Superior temporal gyrus (tissue), 1 donor: ENCODE measurements at regions not wholly inside any gene's neighbourhood (a gene's known extent, or its start where the extent isn't known, plus 50 kb on each side); places are given as distances from the start of the nearest gene placed in this dataset.
"Not testable (repeated sequence)": the region's sequence is repeated elsewhere in the genome, so short reads cannot be mapped to it uniquely, and the experiment has no call there.

Source experiments
- DNase-seq: peaks from one replicate; pipeline ENCODE4 v3.0.0-alpha.2; 2016; ENCODE audit errors: extremely low spot score

DNA sequence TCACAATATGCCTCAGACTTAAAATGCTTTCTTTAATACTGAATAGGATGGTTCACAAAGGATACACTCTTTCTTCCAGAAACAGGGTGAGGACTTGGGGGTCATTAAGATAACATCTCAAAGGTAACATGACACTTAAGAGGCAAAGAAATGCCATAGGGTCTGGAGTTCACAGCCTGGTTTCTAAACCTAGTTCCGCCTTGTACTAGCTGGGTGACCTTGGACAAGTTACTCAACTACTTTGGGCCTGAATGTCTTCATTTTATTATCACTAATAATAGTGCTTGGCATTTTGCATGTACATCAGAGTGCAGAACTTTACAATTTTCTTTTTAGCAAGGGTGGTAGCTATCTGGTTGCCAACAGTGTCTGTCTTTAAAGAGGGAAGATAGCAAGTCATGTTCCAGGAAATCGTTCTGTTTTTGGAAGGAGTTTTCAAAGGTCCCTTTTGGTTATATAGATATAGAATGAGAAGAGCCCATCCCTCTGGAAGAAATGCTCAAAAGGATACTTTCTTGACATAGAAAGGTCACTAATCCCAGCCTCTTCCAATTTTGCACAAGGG is 257.8 kb downstream of the NUAK1 start:
- no peak for DNase-seq

DNA sequence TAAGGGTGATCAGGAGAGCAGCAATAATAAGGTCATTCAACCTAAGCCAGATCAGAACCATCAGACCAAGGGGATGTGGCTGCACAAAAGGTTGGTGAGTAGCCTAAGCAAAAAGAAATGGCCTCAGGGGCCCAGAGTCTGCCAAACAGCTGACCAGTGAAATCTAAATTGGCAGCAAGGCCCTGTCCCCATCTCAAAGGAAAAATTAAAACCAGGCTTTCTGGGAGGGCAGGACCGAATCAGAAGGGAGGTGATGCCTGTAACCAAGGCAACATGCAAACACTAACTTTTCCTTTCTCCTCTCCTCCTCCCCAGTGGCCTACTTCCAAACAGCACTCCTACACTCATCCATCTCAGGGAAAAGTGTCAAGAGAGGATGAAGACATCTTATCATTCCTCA is 256.4 kb downstream of the NUAK1 start:
- no peak for DNase-seq

GRCh38 chr12:105887131-105887530 is 251.6 kb downstream of the NUAK1 start:
- DNase-seq = no peak

- DNase-seq = no peak
These were observed 250.1 kb downstream of the NUAK1 start for GRCh38 chr12:105888696-105889095.

- DNase-seq = no peak
These were observed 246.3 kb downstream of the NUAK1 start for GRCh38 chr12:105892362-105892910.

- DNase-seq = not testable (repeated sequence)
These were observed 243.4 kb downstream of the NUAK1 start for GRCh38 chr12:105895197-105895832.

DNA sequence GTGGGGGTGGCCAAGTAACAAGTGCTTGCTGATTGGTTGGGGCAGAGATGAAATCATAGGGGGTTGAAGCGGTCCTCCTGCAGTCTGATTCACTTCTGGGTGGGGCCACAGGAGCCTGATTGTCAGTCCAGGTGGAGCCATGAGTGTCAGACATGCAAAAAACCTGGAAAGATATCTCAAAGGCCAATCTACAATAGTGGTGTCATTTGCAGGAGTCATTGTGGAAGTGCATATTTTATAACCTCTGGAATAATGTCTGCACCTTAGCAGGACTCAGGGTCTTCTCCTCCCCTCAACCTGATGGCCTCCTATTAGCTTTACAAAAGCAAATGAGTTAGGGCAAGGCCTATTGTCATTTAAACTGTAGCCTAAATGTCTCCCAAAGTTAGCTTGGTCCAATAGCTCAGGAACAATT is 241.4 kb downstream of the NUAK1 start:
- no peak for DNase-seq

GRCh38 chr12:105898271-105898670 is 240.5 kb downstream of the NUAK1 start:
- DNase-seq = not testable (repeated sequence)

DNA sequence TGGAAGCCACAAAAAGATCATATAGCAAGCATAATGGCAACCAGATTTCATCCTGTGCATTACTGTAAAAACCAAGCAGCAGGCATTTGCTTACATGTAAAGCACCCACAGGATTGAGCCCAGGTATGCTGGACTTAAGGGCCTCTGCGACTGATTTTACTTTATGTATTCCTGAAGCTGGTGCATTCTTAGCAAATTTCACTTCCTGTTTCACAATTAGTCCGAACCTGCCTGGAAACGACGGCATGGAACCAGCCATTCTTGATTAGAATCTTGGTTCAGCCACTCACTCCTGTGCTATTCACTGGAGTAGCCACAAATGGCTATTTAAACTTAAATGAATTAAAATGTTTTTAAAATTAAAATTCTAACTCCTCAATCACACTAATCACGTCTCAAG is 239.2 kb downstream of the NUAK1 start:
- DNase-seq = no peak

DNA sequence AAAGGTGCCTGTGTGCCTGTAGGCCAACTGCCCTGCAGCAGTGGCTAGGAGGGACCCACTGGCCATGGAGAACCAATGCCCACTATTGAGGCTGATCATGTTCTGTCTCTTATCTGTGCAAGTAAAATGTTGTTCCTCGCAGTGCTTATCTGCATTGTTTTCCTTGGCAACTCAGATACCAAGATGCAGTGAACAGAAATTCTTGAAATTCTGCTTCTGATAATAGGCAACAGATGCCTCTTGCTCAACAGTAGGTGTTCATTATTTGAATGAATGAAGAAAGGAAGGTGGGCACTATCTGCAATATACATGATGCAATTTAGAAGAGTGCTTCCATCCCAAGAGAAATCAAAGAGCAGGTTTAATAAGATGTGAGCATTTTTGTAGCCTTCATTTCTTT is 232.2 kb downstream of the NUAK1 start:
- DNase-seq = no peak

DNA sequence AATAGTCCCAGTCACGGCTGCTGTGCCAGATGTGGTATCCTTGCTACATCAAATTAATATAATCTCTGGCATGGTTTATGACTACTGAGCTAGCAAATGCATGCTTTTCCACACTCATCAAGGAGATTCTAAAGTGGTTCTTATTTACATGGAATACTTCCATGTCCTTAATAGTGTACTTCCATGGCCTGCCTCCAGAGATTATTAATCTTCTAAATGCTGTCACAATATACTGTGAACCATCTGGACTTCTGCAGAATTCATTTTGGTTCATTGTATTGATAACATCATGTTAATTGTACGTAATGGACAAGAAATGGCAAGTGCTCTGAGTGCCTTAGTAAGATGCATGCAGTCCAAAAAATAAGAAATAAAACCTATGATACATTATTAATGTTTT is 230.8 kb downstream of the NUAK1 start:
- no peak for DNase-seq

DNA sequence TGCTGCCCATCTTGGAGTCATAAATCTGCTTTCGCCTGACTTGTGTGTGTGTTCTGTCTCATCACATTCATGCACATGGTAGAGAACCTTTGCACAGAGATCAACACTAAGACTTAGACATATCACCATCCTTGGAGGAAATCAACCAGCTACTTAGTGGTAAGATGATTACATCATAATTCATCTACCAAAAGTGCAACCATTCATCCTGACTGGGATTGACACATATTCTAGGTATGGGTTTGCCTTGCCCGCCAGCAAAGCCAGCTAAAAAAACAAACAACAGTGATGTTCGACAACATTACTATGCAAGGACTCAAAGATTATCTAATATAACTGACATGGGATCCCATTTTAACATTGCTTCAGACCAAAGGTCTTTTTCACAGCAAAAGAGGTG is 228.7 kb downstream of the NUAK1 start:
- no peak for DNase-seq

DNA sequence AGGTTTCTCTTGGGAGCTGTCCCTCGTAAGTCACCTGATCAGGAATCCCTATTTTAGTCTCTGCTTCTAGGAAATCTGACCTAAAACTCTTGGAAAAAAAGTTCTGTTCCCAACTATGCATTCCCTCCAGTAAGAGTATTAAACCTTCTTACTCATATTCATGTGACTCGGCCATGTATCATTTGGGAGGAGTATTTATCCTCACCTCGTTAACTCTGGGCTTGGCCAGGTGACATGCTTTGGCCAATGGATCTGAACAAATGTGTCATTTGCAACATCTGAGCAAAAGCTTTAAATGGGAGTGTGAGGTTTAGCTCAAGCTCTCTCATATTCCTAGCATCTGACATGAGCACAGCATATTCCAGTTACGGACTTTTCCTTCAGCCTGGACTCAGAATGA is 226.8 kb downstream of the NUAK1 start:
- no peak for DNase-seq

GRCh38 chr12:105912882-105913678 is 225.7 kb downstream of the NUAK1 start:
- DNase-seq = no peak

- no peak for DNase-seq
These were observed 222.6 kb downstream of the NUAK1 start for GRCh38 chr12:105915997-105916759.

- no peak for DNase-seq
These were observed 222.1 kb downstream of the NUAK1 start for GRCh38 chr12:105916760-105917039.

DNA sequence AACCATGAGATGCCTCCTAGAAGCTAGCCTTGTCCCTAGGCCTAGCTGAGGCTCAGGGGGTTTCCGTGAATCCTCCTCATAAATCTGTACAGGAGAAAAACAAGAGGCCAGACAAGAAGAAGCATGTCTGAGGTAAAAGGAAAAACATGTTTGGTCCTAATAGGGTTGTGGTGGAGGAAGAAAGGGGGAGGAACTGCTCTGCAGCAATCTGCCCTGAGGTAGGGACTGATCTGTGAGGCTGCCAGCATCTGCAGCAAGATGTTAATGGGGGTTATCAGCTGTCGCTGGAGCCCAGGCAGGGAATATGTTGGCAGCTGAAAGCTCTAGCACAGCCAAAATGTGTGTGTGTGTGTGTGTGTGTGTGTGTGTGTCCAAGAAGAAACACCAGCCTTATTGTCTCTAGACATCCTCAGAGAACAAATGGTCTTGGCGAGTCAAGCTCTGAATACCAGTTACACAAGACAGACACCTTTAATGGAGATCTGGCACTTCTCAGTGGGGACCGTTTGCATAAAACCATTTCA is 218.5 kb downstream of the NUAK1 start:
- DNase-seq = peak; percentile 56

DNA sequence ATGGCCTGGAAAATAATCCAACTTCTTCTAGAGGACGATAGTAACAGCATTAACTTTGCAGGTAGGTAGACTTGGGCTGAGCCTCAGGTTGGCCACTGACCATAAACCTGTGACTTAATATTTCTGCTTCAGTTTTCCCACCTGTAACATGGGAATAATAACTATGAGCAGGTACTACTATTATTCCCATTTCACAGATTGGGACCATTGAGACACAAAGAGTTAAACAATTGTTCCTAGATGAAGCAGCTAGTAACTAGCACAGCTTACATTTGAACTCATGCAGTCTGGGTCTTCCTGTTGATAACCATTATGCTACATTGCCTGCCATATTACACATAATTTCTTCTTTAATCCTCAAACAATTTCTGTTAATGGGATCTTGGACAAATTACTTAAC is 217.7 kb downstream of the NUAK1 start:
- DNase-seq = no peak

DNA sequence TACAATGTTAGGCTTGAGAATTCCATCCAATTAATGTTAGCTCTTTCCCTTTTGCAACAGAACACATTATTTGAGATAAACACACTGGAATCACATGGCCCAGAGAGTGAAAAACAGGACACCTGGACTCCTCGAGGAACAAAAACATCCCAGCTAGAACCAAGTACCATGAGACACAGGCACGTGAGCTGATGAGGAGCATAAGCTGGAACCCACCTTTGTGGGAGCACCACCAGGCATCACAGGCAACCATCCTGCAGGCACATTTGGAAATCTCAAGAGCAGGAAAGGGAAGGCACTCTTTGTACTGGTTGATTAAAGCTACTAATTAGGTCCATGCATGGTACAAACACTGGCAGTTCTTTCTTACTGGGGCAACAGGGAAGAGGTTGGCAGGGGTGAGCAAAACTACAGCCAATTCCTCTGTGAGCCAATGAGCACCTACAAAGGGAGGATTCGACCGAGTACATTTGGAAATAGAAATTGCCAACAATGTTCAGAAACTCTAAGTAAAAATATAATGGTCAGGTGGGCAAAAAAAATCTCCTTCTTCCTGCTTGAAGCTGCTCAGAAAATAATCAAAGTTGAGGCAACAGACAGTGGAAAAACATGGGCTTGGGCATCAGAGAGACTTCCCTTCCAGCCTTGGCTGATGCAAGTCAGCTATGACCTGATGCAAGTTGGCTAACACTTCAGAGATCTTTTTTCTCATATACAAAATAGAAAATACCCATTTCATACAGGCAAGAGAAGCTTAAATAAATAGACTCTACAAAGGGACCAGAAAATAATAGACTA is 216.7 kb downstream of the NUAK1 start:
- peak; percentile 55 for DNase-seq

- peak; percentile 39 for DNase-seq
These were observed 216.1 kb downstream of the NUAK1 start for GRCh38 chr12:105922670-105923102.

DNA sequence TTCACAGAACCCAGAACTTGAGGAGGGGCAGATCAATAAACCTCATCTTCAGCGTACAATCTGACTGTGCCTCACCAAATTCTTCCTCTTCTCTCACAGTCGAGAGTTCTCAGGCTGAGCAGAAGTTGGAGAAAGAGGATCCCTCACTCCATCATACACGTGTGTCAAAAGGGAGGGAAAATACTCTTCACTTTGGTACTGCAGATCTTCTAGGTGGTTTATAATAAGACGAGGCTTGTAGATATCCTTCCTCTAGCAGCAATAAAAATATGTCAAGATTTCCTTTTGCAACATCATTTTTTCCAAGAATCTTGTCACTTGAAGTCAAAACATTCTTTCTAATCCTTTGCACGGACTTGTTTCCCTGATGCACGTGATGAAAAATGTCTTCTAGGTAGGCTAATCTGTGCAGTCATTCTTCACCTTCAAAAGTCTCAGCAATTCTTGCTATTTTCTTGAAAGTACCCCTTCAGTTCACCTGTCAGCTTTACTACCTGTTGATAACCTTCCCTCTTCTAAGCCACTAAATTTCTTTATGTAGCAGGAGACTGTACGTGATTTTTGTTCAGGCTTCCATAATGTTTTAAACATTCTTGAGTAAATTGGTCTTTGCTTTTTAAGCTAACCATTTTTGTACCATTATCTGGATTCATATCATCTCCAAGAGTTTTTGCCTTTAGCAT is 214.1 kb downstream of the NUAK1 start:
- no peak for DNase-seq
